ENCODE measurements at regions not wholly inside any gene's neighbourhood (a gene's known extent, or its start where the extent isn't known, plus 50 kb on each side); places are given as distances from the start of the nearest gene placed in this dataset.

- no peak for DNase-seq
Observed at GRCh38 chr4:182062458-182062857, 180.7 kb upstream of the TENM3 start.

DNA sequence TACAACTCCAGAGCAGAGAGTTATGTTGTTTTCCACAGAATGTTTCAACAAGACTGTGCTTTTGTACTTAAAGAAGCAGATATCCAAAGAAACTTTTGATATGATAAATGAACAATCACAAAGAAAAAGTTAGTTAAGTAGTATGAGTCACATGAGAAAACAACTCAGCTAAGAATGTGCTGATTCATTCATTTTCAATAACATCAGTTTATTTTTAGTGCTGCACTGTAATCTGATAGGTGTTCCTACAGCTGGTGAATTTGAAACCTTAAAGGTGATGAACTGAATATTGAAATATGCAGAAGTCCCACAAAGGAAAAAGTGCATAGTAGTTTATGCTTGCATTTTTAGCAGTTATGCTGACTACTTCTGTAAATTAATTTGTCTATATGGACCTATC, 180.3 kb upstream of the TENM3 start:
- DNase-seq: no peak

DNA sequence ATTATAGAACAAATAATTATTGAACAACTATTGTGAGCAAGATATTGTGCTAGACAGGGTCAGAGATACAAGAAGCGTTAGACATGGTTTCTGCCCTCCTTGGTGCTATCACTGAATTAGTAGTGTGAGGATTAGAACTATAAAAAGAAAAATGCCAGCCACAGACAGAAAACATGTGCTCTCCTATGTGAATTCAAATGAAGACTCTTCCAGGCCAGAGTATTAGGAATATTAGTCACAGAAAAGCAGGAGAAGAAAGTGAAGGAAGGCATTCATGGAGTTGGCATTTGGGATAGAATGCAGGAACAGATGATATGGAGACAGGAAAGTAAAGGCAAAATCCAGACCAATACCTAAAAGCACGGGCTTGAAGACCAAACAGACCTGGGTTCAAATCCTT, 179.6 kb upstream of the TENM3 start:
- no peak for DNase-seq

- DNase-seq: no peak
Observed at GRCh38 chr4:182065255-182065654, 177.9 kb upstream of the TENM3 start.

GRCh38 chr4:182066037-182066436, 177.2 kb upstream of the TENM3 start:
- DNase-seq: no peak

GRCh38 chr4:182067828-182068227, 175.4 kb upstream of the TENM3 start:
- DNase-seq: no peak

DNA sequence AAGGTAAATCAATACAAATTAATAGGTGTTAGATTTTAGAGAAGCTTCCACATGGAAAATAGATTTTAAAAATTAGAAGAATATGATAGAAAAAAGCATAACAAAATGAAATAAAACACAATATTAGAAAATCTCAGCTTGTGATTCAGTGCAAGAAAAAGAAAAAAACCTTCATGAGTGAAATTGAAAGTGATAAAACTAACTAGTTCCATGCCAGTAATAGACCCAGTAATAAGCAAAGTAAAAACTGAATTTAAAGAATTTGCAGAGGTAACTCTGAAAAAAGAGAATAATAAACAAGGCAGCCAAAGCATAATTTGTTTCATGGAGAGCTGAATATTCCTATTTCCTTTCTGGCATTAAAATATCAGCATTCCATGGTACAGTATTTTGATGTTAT, 174.3 kb upstream of the TENM3 start:
- DNase-seq: no peak

DNA sequence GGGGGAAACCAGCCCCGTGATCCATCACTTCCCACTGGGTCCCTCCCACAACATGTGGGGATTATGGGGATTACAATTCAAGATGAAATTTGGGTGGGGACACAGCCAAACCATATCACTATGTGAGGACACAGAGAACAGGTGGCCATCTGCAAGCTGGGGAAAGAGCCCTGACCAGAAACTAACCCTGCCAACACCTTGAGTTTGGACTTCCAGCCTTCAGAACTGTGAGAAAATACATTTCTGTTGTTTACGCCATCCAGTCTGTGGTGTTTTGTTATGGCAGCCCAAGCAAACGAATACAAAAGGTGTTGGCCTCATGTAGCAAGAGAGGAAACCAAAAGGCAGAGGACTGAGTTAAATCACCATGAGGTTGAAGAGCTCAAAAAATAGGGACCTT, 169.9 kb upstream of the TENM3 start:
- DNase-seq: no peak

DNA sequence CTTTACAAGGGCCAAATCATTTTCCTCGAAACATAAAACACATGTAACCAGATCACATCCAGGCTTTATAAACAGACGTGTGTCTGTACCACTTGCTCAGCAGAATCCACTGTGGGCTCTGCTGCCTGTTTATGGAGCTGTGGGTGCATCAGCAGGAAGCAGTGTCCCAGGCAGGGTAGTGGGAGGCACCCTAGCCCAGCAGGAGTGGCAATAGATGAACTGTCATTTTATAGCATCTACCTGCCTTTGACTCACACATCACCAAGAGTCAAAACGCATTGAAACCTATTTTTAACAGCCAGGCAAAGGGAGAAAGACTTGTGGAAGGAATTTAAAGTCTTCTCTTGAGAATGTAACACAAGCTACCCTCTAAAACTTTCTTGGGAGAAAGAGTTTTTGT, 169.1 kb upstream of the TENM3 start:
- DNase-seq: no peak

GRCh38 chr4:182074810-182075209, 168.4 kb upstream of the TENM3 start:
- no peak for DNase-seq

DNA sequence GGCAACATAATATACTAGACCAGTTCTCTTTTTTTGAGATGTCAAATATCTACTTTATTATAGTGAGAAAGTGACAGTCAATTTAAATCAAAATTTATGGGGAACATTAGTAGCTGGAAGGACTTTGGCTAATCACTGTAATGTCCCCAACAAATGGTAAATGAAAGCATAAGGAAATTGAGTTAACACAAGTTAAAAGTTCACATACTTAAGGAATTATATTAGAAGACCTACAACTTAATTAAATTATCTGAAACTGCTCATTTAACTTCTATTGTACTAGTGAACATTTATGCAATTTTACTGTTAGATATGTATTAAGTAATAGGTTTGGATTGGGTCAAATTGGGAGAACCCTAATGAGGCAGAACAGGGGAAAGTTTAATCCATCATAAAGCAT, 160.3 kb upstream of the TENM3 start:
- DNase-seq: no peak

- DNase-seq: no peak
Observed at GRCh38 chr4:182083671-182084410, 159.4 kb upstream of the TENM3 start.

DNA sequence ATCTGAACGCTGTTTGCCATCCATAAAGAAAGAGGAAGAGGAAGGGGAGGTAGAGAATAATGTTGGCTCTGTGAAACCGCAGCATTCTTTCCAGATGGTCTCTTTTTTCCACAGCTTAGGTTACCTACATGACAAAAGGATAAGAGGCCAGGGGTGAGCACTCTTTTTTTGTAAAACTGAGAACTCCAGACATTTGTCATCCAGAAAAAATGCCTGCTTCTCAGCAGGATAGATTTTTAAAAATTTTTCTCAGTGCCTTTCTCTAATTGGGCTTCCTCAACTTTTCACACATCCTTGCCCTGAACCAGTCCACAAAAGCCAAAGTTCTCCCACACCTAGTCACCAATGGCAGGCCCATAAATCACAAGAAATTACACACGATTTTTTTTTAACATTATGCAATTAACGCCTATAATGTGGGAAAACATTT, 158.1 kb upstream of the TENM3 start:
- DNase-seq: no peak

DNA sequence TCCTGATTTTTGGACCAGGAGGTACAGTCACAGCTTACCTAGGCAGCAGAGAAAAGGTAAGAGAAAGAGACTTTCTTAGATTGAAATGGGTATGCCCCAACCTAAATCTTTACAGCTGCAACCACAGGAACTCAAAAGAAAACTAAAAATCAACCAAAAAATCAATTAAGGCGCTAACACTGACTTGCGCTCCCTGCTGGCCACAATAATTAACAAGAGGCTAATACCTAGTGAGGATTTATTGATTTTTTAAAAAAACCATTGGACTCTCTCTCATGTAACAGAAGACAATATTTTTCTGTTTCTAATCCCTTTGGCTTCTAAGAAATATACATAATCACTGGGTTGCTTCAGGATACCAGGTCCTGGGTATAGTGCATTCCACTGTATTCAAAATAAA, 153.9 kb upstream of the TENM3 start:
- DNase-seq: no peak

- DNase-seq: no peak
Observed at GRCh38 chr4:182090186-182090585, 153.0 kb upstream of the TENM3 start.

DNA sequence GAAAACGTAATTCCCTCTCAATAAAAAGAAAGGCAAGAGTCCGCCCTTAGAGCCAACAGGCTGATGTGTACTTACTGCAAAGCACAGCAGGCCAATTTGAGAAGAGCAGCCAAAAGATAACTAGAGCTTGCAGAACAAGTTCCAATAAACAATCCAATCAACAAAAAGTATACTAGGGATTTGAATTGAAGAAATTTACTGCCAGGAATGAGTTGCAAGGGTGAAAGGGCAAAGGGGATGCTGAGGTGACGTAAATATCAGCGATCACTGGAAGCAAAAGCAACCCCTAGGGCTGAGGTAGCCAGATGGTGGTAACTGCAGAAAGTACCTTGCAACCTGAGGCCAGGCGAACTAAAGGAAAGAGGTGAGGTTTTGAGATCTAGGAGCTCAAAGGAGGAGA, 152.1 kb upstream of the TENM3 start:
- no peak for DNase-seq

DNA sequence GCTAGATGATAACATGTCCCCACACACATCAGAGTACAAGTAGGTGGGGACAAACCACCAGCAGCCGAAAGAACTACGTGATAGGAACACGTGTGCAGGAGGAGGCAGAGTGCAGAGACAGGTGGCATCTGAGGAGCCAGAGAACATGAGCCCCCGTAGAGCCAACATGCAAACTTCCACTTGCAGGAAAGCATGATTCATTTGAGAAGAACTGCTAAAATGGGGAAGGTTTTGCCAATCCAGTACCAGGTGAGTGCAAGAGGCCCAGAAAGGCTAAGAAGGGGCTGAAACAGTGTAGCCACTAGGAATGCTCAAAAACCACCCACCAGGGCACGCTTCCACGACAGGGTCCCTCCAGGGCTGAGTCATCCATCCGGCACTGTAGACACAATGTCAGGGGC, 149.8 kb upstream of the TENM3 start:
- DNase-seq: no peak

GRCh38 chr4:182093935-182094334, 149.3 kb upstream of the TENM3 start:
- no peak for DNase-seq

GRCh38 chr4:182101618-182102017, 141.6 kb upstream of the TENM3 start:
- no peak for DNase-seq

GRCh38 chr4:182102576-182102975, 140.6 kb upstream of the TENM3 start:
- DNase-seq: no peak

DNA sequence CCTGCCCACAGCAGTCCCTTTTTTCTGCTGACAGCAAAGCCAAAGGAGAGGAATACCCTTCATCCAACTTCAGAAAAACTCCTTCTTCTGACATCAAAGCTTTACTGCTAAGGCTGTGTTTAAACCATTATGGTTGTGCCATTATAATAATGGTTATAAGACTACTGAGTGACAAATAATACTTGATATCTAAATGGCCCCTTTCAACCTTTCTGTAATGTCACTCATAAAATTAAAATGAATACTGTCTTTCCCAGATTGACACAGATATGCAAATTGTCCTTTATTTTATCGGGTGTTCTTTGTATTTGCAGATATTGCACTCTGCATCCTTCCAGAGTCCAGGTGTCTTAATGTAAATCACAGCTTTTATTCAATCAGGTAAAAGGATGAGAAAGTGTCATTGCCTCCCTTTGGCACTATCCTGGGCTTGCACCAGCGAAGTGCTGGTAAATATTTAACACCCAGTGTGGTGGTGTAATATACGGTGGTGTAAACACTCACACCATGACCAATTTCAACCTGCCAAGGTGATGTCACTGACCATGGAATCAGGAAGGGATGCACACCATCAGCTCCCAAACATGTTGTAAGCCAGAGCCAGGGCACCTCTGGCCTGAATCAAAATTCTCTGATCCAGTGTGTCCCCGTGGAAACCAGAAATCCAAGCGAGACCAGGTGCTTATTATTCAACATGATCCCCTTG, 139.4 kb upstream of the TENM3 start:
- no peak for DNase-seq

GRCh38 chr4:182105416-182105815, 137.8 kb upstream of the TENM3 start:
- DNase-seq: no peak

- no peak for DNase-seq
Observed at GRCh38 chr4:182107931-182108330, 135.3 kb upstream of the TENM3 start.

GRCh38 chr4:182111586-182111985, 131.6 kb upstream of the TENM3 start:
- DNase-seq: no peak

GRCh38 chr4:182113779-182114178, 129.4 kb upstream of the TENM3 start:
- DNase-seq: no peak
